HEK293T (cell line): ENCODE measurements at regions not wholly inside any gene's neighbourhood (a gene's known extent, or its start where the extent isn't known, plus 50 kb on each side); places are given as distances from the start of the nearest gene placed in this dataset.
"Not testable (repeated sequence)": the region's sequence is repeated elsewhere in the genome, so short reads cannot be mapped to it uniquely, and the experiment has no call there.

Source experiments
- CTCF ChIA-PET: fragments of 350-600 bp; formaldehyde crosslinking; extraction: SDS; loops from one replicate; lab custom pipeline; 2021; ENCODE audit warnings: antibody characterized with exemption, inconsistent platforms; lab: Yijun Ruan, JAX
- POLR2A ChIA-PET: fragments of 350-600 bp; formaldehyde crosslinking; extraction: SDS; loops from one replicate; lab custom pipeline; 2020; ENCODE audit warnings: antibody characterized with exemption, inconsistent platforms; lab: Yijun Ruan, JAX
- DNase-seq: peaks from one replicate; pipeline ENCODE4 v3.0.0; 2012; ENCODE audit warnings: mixed read lengths; ENCODE audit errors: extremely low spot score
- ARNT ChIP-seq: fragments of 450-650 bp; IDR thresholded peaks from 2 replicates; pipeline ENCODE4 v1.6.1; 2017; ENCODE audit warnings: mild to moderate bottlenecking
- BHLHE40 ChIP-seq: fragments of 450-650 bp; IDR thresholded peaks from 2 replicates; pipeline ENCODE4 v1.6.1; 2016; ENCODE audit warnings: mild to moderate bottlenecking, moderate library complexity, borderline replicate concordance
- CTBP1 ChIP-seq: fragments of 450-650 bp; IDR thresholded peaks from 2 replicates; pipeline ENCODE4 v1.6.1; 2016; ENCODE audit warnings: borderline replicate concordance
- ELF4 ChIP-seq: fragments of 450-650 bp; IDR thresholded peaks from 2 replicates; pipeline ENCODE4 v1.6.1; 2017; ENCODE audit warnings: antibody characterized with exemption
- FOXA1 ChIP-seq: fragments of 450-650 bp; IDR thresholded peaks from 2 replicates; pipeline ENCODE4 v1.6.1; 2016; ENCODE audit warnings: mild to moderate bottlenecking
- FOXK2 ChIP-seq: fragments of 450-650 bp; IDR thresholded peaks from 2 replicates; pipeline ENCODE4 v1.6.1; 2016; ENCODE audit warnings: mild to moderate bottlenecking
- FOXM1 ChIP-seq: fragments of 450-650 bp; IDR thresholded peaks from 2 replicates; pipeline ENCODE4 v1.6.1; 2017; ENCODE audit warnings: mild to moderate bottlenecking, borderline replicate concordance
- HDGF ChIP-seq: fragments of 450-650 bp; IDR thresholded peaks from 2 replicates; pipeline ENCODE4 v1.6.1; 2017; ENCODE audit warnings: antibody characterized with exemption, borderline replicate concordance
- L3MBTL2 ChIP-seq: fragments of 450-650 bp; conservative IDR thresholded peaks from 2 replicates; pipeline ENCODE4 v1.6.1; 2016; ENCODE audit warnings: mild to moderate bottlenecking
- LEF1 ChIP-seq: fragments of 450-650 bp; IDR thresholded peaks from 2 replicates; pipeline ENCODE4 v1.6.1; 2017; ENCODE audit warnings: mild to moderate bottlenecking, borderline replicate concordance
- NFRKB ChIP-seq: fragments of 450-650 bp; IDR thresholded peaks from 2 replicates; pipeline ENCODE4 v1.6.1; 2016; ENCODE audit warnings: mild to moderate bottlenecking, moderate library complexity
- SP1 ChIP-seq: fragments of 450-650 bp; IDR thresholded peaks from 2 replicates; pipeline ENCODE4 v1.6.1; 2017
- SUZ12 ChIP-seq: fragments of 450-650 bp; IDR thresholded peaks from 2 replicates; pipeline ENCODE4 v1.6.1; 2016; ENCODE audit warnings: mild to moderate bottlenecking
- TARDBP ChIP-seq: fragments of 450-650 bp; IDR thresholded peaks from 2 replicates; pipeline ENCODE4 v1.6.1; 2016
- ZNF384 ChIP-seq: fragments of 450-650 bp; IDR thresholded peaks from 2 replicates; pipeline ENCODE4 v1.6.1; 2016
- TF ChIP-seq, protein P1 (sequence below): fragments of 450-650 bp; IDR thresholded peaks from 2 replicates; pipeline ENCODE4 v1.6.1; 2016

- ChIA-PET CTCF (no interaction called here), POLR2A (no interaction called here)
- TF ChIP-seq HDGF = no peak
- no peak for TF ChIP-seq ELF4
- no peak for TF ChIP-seq CTBP1
- no peak for TF ChIP-seq ARNT
- TF ChIP-seq FOXM1 = no peak
- no peak for TF ChIP-seq NFRKB
- TF ChIP-seq L3MBTL2 = no peak
- no peak for TF ChIP-seq SUZ12
- TF ChIP-seq FOXA1 = no peak
- no peak for TF ChIP-seq BHLHE40
- no peak for TF ChIP-seq LEF1
- TF ChIP-seq, protein P1, sequence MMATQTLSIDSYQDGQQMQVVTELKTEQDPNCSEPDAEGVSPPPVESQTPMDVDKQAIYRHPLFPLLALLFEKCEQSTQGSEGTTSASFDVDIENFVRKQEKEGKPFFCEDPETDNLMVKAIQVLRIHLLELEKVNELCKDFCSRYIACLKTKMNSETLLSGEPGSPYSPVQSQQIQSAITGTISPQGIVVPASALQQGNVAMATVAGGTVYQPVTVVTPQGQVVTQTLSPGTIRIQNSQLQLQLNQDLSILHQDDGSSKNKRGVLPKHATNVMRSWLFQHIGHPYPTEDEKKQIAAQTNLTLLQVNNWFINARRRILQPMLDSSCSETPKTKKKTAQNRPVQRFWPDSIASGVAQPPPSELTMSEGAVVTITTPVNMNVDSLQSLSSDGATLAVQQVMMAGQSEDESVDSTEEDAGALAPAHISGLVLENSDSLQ = no peak
- no peak for TF ChIP-seq TARDBP
- TF ChIP-seq FOXK2 = no peak
- TF ChIP-seq ZNF384 = no peak
- no peak for DNase-seq
These were observed 704.2 kb downstream of the EDEM1 start for GRCh38 chr3:5891711-5892110.

DNA sequence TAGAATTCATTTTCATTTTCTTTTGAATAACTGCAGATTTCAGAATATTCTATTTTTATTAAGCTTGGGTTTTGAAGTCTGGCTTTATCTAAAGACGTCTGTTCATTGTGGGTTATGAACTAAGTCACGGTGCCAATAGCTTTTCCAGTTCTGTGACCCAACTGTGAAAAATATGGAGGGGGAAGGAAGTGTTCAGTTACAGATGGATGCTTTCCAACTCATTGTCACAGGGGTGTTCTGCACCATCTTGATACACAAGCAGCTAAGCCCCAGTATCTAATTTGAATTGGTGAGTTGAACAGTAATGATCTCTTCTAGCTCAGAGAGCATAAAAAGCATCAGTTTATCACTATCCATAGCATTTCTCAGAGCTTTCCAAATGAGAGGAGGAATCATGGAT is 710.6 kb downstream of the EDEM1 start:
- no peak for DNase-seq
- CTCF ChIA-PET = no interaction called here
- POLR2A ChIA-PET = no interaction called here
- TF ChIP-seq NFRKB = no peak
- no peak for TF ChIP-seq SUZ12
- no peak for TF ChIP-seq L3MBTL2
- no peak for TF ChIP-seq HDGF
- TF ChIP-seq ELF4 = no peak
- no peak for TF ChIP-seq ZNF384

DNA sequence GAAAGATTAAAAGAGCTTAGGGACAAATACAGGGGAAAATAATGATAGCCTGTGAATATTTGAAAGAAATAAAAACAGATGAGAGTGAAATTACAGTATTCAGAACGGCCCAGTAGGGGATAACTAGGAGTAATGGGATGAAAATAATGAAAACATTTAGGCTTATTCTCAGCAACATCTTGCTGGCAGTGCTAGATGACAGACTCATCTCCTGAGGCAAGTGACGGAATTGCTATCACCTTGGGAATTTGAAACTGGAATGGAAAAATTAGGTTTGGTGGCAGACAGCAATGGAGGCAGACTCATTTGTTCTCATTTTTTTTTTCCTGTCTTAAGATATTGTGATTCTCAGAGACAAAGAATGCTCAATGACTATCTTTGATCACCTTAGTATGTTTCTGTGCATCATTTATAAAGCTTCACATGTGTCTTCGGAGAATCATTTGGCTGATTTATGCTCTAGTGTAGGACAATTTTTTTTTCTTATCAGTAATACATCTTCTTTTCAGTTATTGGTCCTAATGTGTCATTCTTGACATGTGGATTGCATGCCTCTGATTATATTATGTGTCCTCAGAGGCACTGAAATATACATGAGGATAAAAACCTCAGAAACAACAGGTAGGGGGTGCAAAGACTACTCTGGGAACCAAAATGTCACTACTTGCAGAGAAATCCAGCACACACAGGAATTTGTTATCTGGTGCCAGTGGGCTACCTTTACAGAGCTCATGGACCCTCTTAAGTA is 711.7 kb downstream of the EDEM1 start:
- CTCF ChIA-PET = interaction anchor here (0.6 kb wide), 1 partner anchor 64 kb away, joined by 3 read pairs; no protein-coding TSS in a partner anchor
- POLR2A ChIA-PET = no interaction called here
- DNase-seq = no peak
- no peak for TF ChIP-seq NFRKB
- TF ChIP-seq BHLHE40 = no peak

DNA sequence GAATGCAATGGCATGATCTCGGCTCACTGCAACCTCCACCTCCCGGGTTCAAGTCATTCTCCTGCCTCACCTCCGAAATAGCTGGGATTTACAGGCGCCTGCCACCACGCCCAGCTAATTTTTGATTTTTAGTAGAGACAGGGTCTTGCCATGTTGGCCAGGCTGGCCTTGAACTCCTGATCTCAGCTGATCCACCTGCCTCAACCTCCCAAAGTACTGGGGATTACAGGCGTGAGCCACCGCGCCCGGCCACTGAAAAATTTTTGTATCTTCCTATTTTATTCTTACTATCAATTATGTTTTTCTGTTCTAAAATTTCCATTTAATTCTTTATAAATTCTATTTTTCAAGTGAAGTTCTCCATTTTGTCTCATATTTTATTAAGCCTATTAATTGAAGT is 730.4 kb downstream of the EDEM1 start:
- CTCF ChIA-PET = no interaction called here
- no peak for TF ChIP-seq SP1

GRCh38 chr3:5918626-5919025 is 731.1 kb downstream of the EDEM1 start:
- DNase-seq = no peak
- TF ChIP-seq ZNF384 = no peak
- TF ChIP-seq TARDBP = no peak
- TF ChIP-seq L3MBTL2 = no peak
- TF ChIP-seq ARNT = no peak
- no peak for TF ChIP-seq CTBP1
- no peak for TF ChIP-seq FOXM1
- no peak for TF ChIP-seq LEF1
- TF ChIP-seq, protein P1 = no peak
- no peak for TF ChIP-seq NFRKB
- no peak for TF ChIP-seq ELF4
- TF ChIP-seq FOXK2 = no peak
- TF ChIP-seq SP1 = no peak
- POLR2A ChIA-PET = no interaction called here
- CTCF ChIA-PET = no interaction called here

More for the DNA sequence above, 730.4 kb downstream of the EDEM1 start:
- POLR2A ChIA-PET = no interaction called here
- no peak for DNase-seq

DNA sequence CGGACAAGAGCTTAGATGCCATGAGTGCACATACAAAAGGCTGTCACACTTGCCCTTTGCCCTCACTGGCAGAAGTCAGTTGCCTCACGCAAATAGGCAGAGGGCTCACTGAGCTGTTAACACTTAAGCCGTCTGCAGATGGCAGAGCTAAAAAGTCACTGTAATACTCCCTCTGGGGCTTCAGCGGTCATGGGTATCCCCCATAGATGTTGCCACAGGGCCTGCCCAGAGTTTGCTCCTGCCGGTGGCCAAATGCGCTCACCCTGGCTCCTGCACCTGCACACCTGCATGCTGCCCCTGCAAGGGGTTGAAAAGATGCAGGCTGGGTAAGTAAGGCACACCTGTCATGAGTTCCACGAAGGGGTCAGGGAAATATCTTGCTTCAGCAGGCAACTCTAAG is 741.5 kb downstream of the EDEM1 start:
- CTCF ChIA-PET = no interaction called here
- POLR2A ChIA-PET = no interaction called here
- TF ChIP-seq FOXM1 = no peak
- TF ChIP-seq TARDBP = no peak
- TF ChIP-seq, protein P1 = no peak
- TF ChIP-seq FOXA1 = no peak
- TF ChIP-seq SP1 = no peak
- no peak for TF ChIP-seq HDGF
- no peak for TF ChIP-seq CTBP1
- no peak for DNase-seq

- CTCF ChIA-PET, POLR2A ChIA-PET, DNase-seq: not testable (repeated sequence)
These were observed 756.6 kb downstream of the EDEM1 start for GRCh38 chr3:5944061-5944460.
